ENCODE measurements at regions not wholly inside any gene's neighbourhood (a gene's known extent, or its start where the extent isn't known, plus 50 kb on each side); places are given as distances from the start of the nearest gene placed in this dataset.

DNA sequence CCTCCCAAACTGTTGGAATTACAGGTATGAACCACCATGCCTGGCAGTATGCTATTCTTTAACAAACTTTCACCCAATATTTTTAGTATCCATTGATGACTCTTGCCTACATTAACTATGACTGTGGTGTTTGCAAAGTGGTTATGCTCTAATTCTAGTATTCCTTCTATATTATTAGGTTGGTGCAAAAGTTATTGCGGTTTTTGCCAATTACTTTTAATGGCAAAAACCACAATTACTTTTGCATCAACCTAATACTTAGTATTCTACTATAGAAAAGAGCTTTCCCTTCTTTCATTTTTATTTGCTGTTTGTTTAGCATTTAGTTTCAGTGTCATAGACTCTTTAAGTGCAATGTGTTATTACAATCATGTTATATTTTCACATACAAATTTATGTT is 760.6 kb downstream of the NR2F2 start:
- no peak overlapping the region for H3K4me3 Mint-ChIP-seq (ENCODE audit: unreplicated experiment)
- H3K4me1 Mint-ChIP-seq (ENCODE audit: unreplicated experiment), result no peaks in the 10 kb centered on the region
- no peak overlapping the region for H3K27ac Mint-ChIP-seq (ENCODE audit: unreplicated experiment)
- no peaks in the 10 kb centered on the region for H3K27me3 Mint-ChIP-seq (ENCODE audit: unreplicated experiment)
- H3K9me3 Mint-ChIP-seq (ENCODE audit: unreplicated experiment), result peaks cover 10% of the 10 kb centered on the region
- H3K36me3 Mint-ChIP-seq (ENCODE audit: unreplicated experiment), result no peaks in the 10 kb centered on the region
- DNase-seq (ENCODE audit: extremely low spot score, unreplicated experiment), result no peak
- TF ChIP-seq, protein P1, sequence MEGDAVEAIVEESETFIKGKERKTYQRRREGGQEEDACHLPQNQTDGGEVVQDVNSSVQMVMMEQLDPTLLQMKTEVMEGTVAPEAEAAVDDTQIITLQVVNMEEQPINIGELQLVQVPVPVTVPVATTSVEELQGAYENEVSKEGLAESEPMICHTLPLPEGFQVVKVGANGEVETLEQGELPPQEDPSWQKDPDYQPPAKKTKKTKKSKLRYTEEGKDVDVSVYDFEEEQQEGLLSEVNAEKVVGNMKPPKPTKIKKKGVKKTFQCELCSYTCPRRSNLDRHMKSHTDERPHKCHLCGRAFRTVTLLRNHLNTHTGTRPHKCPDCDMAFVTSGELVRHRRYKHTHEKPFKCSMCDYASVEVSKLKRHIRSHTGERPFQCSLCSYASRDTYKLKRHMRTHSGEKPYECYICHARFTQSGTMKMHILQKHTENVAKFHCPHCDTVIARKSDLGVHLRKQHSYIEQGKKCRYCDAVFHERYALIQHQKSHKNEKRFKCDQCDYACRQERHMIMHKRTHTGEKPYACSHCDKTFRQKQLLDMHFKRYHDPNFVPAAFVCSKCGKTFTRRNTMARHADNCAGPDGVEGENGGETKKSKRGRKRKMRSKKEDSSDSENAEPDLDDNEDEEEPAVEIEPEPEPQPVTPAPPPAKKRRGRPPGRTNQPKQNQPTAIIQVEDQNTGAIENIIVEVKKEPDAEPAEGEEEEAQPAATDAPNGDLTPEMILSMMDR (IDR thresholded peaks at IDR 0.05), result no peak

DNA sequence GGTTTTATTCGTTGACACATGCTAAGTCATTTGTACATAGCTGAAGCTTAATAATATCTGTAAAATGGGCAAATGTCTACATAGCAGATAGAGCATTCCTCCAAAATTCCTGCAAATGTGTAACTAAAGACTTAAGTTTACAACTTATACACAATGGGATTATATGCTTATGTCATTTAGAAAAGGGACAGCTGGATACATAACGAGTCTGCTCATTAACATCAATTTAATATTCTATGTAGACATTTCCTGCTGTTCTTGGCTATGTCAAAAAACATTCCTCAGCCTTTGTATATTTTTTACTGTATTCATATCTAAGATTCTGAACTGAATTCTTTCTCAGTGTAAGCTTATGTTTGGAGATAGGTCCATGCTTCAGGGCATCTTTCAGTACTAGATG is 762.2 kb downstream of the NR2F2 start:
- Mint-ChIP-seq H3K27ac (ENCODE audit: unreplicated experiment) (no peak overlapping the region), H3K4me3 (ENCODE audit: unreplicated experiment) (no peak overlapping the region), H3K4me1 (ENCODE audit: unreplicated experiment) (no peaks in the 10 kb centered on the region), H3K27me3 (ENCODE audit: unreplicated experiment) (no peaks in the 10 kb centered on the region), H3K9me3 (ENCODE audit: unreplicated experiment) (peaks cover 17% of the 10 kb centered on the region), H3K36me3 (ENCODE audit: unreplicated experiment) (no peaks in the 10 kb centered on the region)
- TF ChIP-seq, protein P1 (IDR thresholded peaks at IDR 0.05), result no peak
- no peak for DNase-seq (ENCODE audit: extremely low spot score, unreplicated experiment)

DNA sequence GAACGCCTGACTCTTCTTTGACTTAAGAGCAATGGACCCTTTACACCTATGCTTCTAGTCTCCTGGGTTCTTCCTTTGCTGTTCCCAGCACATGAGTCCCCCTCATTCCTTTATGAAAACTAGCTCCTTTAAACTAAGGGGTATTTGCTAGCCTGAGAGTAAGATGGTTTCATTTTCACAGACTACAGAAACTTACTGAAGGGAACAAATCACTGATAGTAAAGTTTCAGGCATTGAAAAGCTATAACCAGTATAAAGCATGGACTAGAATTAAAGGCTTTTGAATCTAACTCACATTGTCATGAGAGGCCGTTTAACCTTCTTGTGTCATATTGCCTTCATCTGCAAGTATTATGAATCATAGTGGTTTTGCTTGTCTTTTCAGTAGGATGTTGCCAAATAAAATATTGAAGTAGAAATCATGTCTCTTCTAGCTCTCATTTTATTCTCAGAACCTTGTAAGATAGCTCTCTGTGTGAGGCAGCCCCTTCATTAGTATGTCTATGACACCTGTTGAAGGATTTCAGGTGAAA is 765.9 kb downstream of the NR2F2 start:
- Mint-ChIP-seq H3K36me3 (ENCODE audit: unreplicated experiment) (no peaks in the 10 kb centered on the region), H3K27me3 (ENCODE audit: unreplicated experiment) (no peaks in the 10 kb centered on the region), H3K4me1 (ENCODE audit: unreplicated experiment) (no peaks in the 10 kb centered on the region), H3K4me3 (ENCODE audit: unreplicated experiment) (no peak overlapping the region), H3K9me3 (ENCODE audit: unreplicated experiment) (peaks cover 49% of the 10 kb centered on the region), H3K27ac (ENCODE audit: unreplicated experiment) (no peak overlapping the region)
- DNase-seq (ENCODE audit: extremely low spot score, unreplicated experiment), result no peak
- TF ChIP-seq, protein P1 (IDR thresholded peaks at IDR 0.05), result no peak

DNA sequence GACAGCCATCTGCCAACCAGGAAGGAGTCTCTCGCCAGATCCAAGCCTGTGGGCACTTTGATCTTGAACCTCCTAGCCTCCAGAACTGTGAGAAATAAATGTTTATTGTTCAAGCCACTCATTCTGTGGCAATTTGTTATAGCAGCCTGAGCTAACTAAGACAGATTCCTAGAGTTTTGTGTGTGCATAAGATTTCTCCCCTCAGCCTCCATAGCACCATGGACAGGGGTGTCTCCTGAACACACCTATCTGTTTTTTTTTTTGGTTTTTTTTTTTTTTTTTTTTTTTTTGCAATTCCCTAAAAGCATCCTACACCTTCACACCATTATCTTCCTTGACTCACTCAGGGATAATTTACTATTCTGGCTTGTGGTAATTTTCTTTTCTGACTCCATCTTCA is 768.5 kb downstream of the NR2F2 start:
- Mint-ChIP-seq H3K9me3 (ENCODE audit: unreplicated experiment) (peaks cover 51% of the 10 kb centered on the region), H3K27me3 (ENCODE audit: unreplicated experiment) (no peaks in the 10 kb centered on the region), H3K36me3 (ENCODE audit: unreplicated experiment) (no peaks in the 10 kb centered on the region), H3K4me1 (ENCODE audit: unreplicated experiment) (no peaks in the 10 kb centered on the region), H3K4me3 (ENCODE audit: unreplicated experiment) (no peak overlapping the region), H3K27ac (ENCODE audit: unreplicated experiment) (no peak overlapping the region)
- TF ChIP-seq, protein P1 (IDR thresholded peaks at IDR 0.05), result no peak
- DNase-seq (ENCODE audit: extremely low spot score, unreplicated experiment), result no peak

DNA sequence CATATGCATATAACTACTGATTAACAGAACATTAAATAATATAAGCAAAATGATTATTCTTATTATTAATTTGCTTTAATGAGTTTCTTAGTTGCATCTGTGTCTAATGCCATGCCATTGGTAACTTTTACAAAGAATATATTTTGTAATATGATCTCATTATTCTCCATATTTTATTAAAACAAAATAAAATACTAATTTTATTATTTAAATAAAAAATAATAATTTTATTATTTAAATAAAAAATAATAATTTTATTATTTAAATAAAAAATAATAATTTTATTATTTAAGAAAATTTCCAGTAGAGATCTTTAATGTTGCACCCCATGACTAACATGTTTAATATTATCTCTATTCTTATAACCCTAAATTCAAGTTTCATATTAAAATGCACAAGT is 771.1 kb downstream of the NR2F2 start:
- no peaks in the 10 kb centered on the region for H3K27me3 Mint-ChIP-seq (ENCODE audit: unreplicated experiment)
- DNase-seq (ENCODE audit: extremely low spot score, unreplicated experiment), result no peak
- no peak overlapping the region for H3K4me3 Mint-ChIP-seq (ENCODE audit: unreplicated experiment)
- no peak overlapping the region for H3K27ac Mint-ChIP-seq (ENCODE audit: unreplicated experiment)
- H3K9me3 Mint-ChIP-seq (ENCODE audit: unreplicated experiment), result peaks cover 58% of the 10 kb centered on the region
- no peaks in the 10 kb centered on the region for H3K36me3 Mint-ChIP-seq (ENCODE audit: unreplicated experiment)
- TF ChIP-seq, protein P1 (IDR thresholded peaks at IDR 0.05), result no peak
- no peaks in the 10 kb centered on the region for H3K4me1 Mint-ChIP-seq (ENCODE audit: unreplicated experiment)

All from osteocyte (in vitro differentiated cells).